GM12878 (cell line): ENCODE measurements at regions not wholly inside any gene's neighbourhood (a gene's known extent, or its start where the extent isn't known, plus 50 kb on each side); places are given as distances from the start of the nearest gene placed in this dataset.

Experiments used
- ATAC-seq: fragments of 200-7000 bp; cut with Tn5 transposase; 3 replicates; pipeline ENCODE4 v1.9.1; 2020; ENCODE audit warnings: mild to moderate bottlenecking, moderate library complexity
- BruUV-seq: library from RNA; stranded (reverse); fragments of 400-500 nt; replicated peaks from 2 replicates; lab custom pipeline; 2021; lab: Mats Ljungman, UMichigan
- CTCF ChIA-PET: fragments of 300-600 bp; sonication (Branson Sonifier 250); formaldehyde crosslinking; extraction: SDS; loops from one replicate; lab custom pipeline; 2021; ENCODE audit warnings: inconsistent platforms; lab: Yijun Ruan, JAX
- POLR2A ChIA-PET: fragments of 350-600 bp; formaldehyde crosslinking; extraction: SDS; loops from one replicate; lab custom pipeline; 2021; ENCODE audit warnings: inconsistent platforms; lab: Charles Lee
- RAD21 ChIA-PET: fragments of 300-600 bp; sonication (Branson Sonifier 250); formaldehyde crosslinking; loops from one replicate; lab custom pipeline; 2023; ENCODE audit warnings: antibody characterized with exemption; ENCODE audit not compliant: unreplicated experiment; lab: Charles Lee
- SMC1A ChIA-PET: fragments of 300-600 bp; sonication (Branson Sonifier 250); formaldehyde crosslinking; loops from one replicate; lab custom pipeline; 2023; ENCODE audit not compliant: unreplicated experiment, uncharacterized antibody; lab: Charles Lee
- DNase-seq: peaks from one replicate; pipeline ENCODE4 v3.0.0-alpha.2; 2011; ENCODE audit warnings: low read depth, low spot score
- FAIRE-seq: peaks from 3 replicates; lab custom pipeline; 2011; peaks lifted over from hg19 to GRCh38; lab: Jason Lieb, UNC
- H2AFZ ChIP-seq: 2 replicates; pipeline ENCODE4 v1.6.0; 2011; ENCODE audit warnings: low read depth, low read length, control low read depth; ENCODE audit not compliant: control insufficient read depth
- H3K27ac ChIP-seq: 2 replicates; pipeline ENCODE4 v1.5.1; 2011; ENCODE audit warnings: control low read depth; ENCODE audit not compliant: control insufficient read depth, insufficient read depth
- H3K27me3 ChIP-seq, 2 experiments: replicated peaks in 1 of 2; 2 replicates each; pipeline versions ENCODE4 v1.6.0 to v1.6.1; 2011; ENCODE audit warnings: low read length in 1 of 2; ENCODE audit not compliant: control insufficient read depth in 2 of 2, insufficient read depth in 2 of 2
- H3K36me3 ChIP-seq, 2 experiments: 2 replicates each; pipeline ENCODE4 v1.5.1; 2011; ENCODE audit warnings: low read length in 1 of 2; ENCODE audit not compliant: control insufficient read depth in 2 of 2, insufficient read depth in 2 of 2
- H3K4me1 ChIP-seq: 2 replicates; pipeline ENCODE4 v1.6.1; 2011; ENCODE audit warnings: mild to moderate bottlenecking, low read length, moderate library complexity, mixed read lengths; ENCODE audit not compliant: control insufficient read depth, insufficient read depth
- H3K4me2 ChIP-seq: 2 replicates; pipeline ENCODE4 v1.6.0; 2011; ENCODE audit warnings: control low read depth; ENCODE audit not compliant: control insufficient read depth, insufficient read depth
- H3K4me3 ChIP-seq: fragments of 200-600 bp; sonication (generic); 2 replicates; pipeline ENCODE4 v1.5.1; 2016
- H3K79me2 ChIP-seq: 2 replicates; pipeline ENCODE4 v1.6.0; 2011; ENCODE audit warnings: low read length; ENCODE audit not compliant: control insufficient read depth, insufficient read depth
- H3K9ac ChIP-seq: 2 replicates; pipeline ENCODE4 v1.8.0; 2011; ENCODE audit warnings: low read length, control low read depth, mixed read lengths; ENCODE audit not compliant: control insufficient read depth, insufficient read depth
- H3K9me3 ChIP-seq: replicated peaks from 3 replicates; pipeline ENCODE4 v1.5.1; 2011; ENCODE audit warnings: mild to moderate bottlenecking, low read length; ENCODE audit not compliant: control insufficient read depth, insufficient read depth
- H4K20me1 ChIP-seq: 2 replicates; pipeline ENCODE4 v1.6.0; 2011; ENCODE audit not compliant: control insufficient read depth, insufficient read depth
- CHD2 ChIP-seq: IDR thresholded peaks from 2 replicates; pipeline ENCODE4 v1.6.1; 2011; ENCODE audit warnings: low read depth, low read length, improper control_type of control experiment, borderline replicate concordance
- CUX1 ChIP-seq: IDR thresholded peaks from 2 replicates; pipeline ENCODE4 v1.6.1; 2012; ENCODE audit warnings: improper control_type of control experiment, low read depth, low read length; ENCODE audit not compliant: insufficient replicate concordance
- GATAD2B ChIP-seq: fragments of 450-650 bp; conservative IDR thresholded peaks from 2 replicates; pipeline ENCODE4 v1.6.1; 2017; ENCODE audit warnings: low read depth, mild to moderate bottlenecking, moderate library complexity
- IRF3 ChIP-seq: fragments of 450-650 bp; IDR thresholded peaks from 2 replicates; pipeline ENCODE4 v1.6.1; 2014; ENCODE audit warnings: mild to moderate bottlenecking
- MXI1 ChIP-seq: fragments of 150-350 bp; IDR thresholded peaks from 2 replicates; pipeline ENCODE4 v1.6.1; 2011; ENCODE audit warnings: low read depth, mild to moderate bottlenecking, inconsistent platforms, low read length, improper control_type of control experiment
- MYC ChIP-seq: IDR thresholded peaks from 2 replicates; pipeline ENCODE4 v1.6.1; 2011; ENCODE audit warnings: mild to moderate bottlenecking, low read length, moderate library complexity, inconsistent platforms; ENCODE audit not compliant: insufficient read depth, insufficient replicate concordance, insufficient read length, severe bottlenecking
- SIN3A ChIP-seq: IDR thresholded peaks from 2 replicates; pipeline ENCODE4 v1.6.1; 2012; ENCODE audit warnings: low read depth, low read length, improper control_type of control experiment
- WRNIP1 ChIP-seq: IDR thresholded peaks from 2 replicates; pipeline ENCODE4 v1.6.1; 2011; ENCODE audit warnings: low read depth, low read length, improper control_type of control experiment, borderline replicate concordance
- WGBS: methylation state at CpG from one replicate; pipeline ENCODE4 v1.1.6; 2016; ENCODE audit warnings: low lambda C conversion rate; ENCODE audit not compliant: insufficient replicate concordance, insufficient coverage; ENCODE audit errors: missing lambda C conversion rate; 5-methylcytosine and 5-hydroxymethylcytosine counted together
- in situ Hi-C: fragments of 300-500 bp; cut with MboI; formaldehyde crosslinking; loops from 9 replicates; pipeline ENCODE4 v1.14.3; 2018; ENCODE audit warnings: mixed read lengths
- intact Hi-C: fragments of 100-400 bp; cut with micrococcal nuclease; formaldehyde crosslinking; loops from one replicate; pipeline ENCODE4 v1.14.2; 2022; ENCODE audit not compliant: unreplicated experiment
- TF ChIP-seq, protein P1 (sequence below): fragments of 450-650 bp; IDR thresholded peaks from 2 replicates; pipeline ENCODE4 v1.6.1; 2018; ENCODE audit warnings: mild to moderate bottlenecking, low read depth, moderate library complexity; ENCODE audit not compliant: partially characterized antibody
- TF ChIP-seq, protein P2 (sequence below): IDR thresholded peaks from 2 replicates; pipeline ENCODE4 v1.6.1; 2012; ENCODE audit warnings: low read length, inconsistent platforms

DNA sequence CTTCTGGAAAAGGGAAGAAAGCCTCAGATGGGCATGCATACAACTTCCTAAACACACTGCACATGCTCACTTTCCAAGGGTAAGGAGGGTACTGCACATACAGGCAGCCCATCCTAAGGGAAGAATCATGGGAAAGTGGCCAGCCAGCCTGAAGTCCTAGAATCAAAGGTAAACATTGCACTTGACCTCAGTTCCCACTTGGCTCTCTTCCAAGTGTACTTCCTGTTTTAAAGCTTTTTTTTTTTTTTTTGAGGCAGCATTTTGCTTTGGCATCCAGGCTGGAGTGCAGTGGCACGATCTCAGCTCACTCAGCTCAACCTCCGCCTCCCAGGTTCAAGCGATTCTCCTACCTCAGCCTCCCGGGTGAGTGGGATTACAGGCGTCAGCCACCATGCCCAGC lies 225.3 kb upstream of the EPHA7 start:
- Histone ChIP-seq H3K9me3 (no peaks in the 10 kb centered on the region), H3K4me1 (no peaks in the 10 kb centered on the region), H4K20me1 (no peaks in the 10 kb centered on the region), H3K27ac (no peak overlapping the region), H3K36me3 (no peaks in the 10 kb centered on the region), H3K9ac (no peak overlapping the region), H3K79me2 (no peaks in the 10 kb centered on the region), H3K4me2 (no peak overlapping the region), H3K4me3 (no peak overlapping the region), H2AFZ (no peak overlapping the region), H3K27me3 (no peaks in the 10 kb centered on the region)
- BruUV-seq, result no TSS peak
- intact Hi-C loops, result no loop called here
- FAIRE-seq, result no peak
- RAD21 ChIA-PET, result no interaction called here
- DNase-seq, result no peak
- 50% methylated on average over 5 of the region's 5 CpGs for WGBS
- in situ Hi-C loops, result no loop called here
- POLR2A ChIA-PET, result interaction anchor here (0.6 kb wide), 1 partner anchor 974 kb away, joined by 3 read pairs; no protein-coding TSS in a partner anchor
- CTCF ChIA-PET, result no interaction called here
- no peak for ATAC-seq
- SMC1A ChIA-PET, result no interaction called here
- TF ChIP-seq, protein P1, sequence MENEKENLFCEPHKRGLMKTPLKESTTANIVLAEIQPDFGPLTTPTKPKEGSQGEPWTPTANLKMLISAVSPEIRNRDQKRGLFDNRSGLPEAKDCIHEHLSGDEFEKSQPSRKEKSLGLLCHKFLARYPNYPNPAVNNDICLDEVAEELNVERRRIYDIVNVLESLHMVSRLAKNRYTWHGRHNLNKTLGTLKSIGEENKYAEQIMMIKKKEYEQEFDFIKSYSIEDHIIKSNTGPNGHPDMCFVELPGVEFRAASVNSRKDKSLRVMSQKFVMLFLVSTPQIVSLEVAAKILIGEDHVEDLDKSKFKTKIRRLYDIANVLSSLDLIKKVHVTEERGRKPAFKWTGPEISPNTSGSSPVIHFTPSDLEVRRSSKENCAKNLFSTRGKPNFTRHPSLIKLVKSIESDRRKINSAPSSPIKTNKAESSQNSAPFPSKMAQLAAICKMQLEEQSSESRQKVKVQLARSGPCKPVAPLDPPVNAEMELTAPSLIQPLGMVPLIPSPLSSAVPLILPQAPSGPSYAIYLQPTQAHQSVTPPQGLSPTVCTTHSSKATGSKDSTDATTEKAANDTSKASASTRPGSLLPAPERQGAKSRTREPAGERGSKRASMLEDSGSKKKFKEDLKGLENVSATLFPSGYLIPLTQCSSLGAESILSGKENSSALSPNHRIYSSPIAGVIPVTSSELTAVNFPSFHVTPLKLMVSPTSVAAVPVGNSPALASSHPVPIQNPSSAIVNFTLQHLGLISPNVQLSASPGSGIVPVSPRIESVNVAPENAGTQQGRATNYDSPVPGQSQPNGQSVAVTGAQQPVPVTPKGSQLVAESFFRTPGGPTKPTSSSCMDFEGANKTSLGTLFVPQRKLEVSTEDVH, result no peak
- TF ChIP-seq CUX1 (no peak), IRF3 (no peak), GATAD2B (no peak), WRNIP1 (no peak), SIN3A (no peak), MYC (no peak), MXI1 (no peak), CHD2 (no peak)
- TF ChIP-seq, protein P2, sequence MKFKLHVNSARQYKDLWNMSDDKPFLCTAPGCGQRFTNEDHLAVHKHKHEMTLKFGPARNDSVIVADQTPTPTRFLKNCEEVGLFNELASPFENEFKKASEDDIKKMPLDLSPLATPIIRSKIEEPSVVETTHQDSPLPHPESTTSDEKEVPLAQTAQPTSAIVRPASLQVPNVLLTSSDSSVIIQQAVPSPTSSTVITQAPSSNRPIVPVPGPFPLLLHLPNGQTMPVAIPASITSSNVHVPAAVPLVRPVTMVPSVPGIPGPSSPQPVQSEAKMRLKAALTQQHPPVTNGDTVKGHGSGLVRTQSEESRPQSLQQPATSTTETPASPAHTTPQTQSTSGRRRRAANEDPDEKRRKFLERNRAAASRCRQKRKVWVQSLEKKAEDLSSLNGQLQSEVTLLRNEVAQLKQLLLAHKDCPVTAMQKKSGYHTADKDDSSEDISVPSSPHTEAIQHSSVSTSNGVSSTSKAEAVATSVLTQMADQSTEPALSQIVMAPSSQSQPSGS, result no peak
